Activated T-helper 1 cell treated with Interleukin-2 at 50 U/mL for 16 hours (primary cell): ENCODE measurements at regions not wholly inside any gene's neighbourhood (a gene's known extent, or its start where the extent isn't known, plus 50 kb on each side); places are given as distances from the start of the nearest gene placed in this dataset.

Experiments used
- DNase-seq: peaks from one replicate; pipeline ENCODE4 v3.0.0-alpha.2; 2020; ENCODE audit warnings: low read depth

DNA sequence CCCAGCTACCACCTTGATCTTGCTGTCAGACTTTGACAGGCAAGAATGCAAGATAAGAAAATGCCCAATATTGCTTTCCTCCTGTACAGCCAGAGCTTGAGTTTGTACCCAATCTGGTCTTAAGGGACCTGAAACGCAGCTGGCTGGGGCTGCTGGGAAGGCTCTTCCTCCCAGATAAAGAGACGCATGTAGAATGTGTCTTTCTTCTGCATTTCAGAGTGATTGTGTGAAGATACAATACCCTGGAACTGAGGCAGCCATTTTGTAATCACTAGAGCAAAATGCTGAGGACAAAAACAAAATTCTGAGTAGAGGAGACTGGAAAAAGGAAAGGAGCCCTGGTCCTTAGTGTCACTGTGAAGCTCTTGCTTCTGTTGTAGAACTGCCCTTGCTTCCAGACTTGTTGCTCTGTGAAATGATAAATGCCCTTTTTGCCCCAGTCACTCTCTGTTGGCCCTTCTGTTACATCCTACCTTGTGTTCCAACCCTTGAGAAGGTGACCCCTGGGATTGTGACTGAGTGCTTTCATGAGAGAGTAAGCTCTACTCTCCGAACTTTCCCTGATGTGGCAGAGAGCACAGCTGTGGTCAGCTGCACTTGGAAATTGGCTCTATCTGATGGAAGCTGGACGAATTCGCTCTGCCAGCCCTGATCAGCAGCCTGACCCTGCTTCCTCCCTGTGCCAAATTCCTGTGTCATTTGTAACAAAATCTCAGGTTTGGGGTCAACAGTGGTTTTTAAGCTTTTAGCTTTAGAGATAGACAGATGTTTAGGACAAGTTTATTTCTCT is 137.4 kb upstream of the RBMS1 start:
- no peak for DNase-seq

DNA sequence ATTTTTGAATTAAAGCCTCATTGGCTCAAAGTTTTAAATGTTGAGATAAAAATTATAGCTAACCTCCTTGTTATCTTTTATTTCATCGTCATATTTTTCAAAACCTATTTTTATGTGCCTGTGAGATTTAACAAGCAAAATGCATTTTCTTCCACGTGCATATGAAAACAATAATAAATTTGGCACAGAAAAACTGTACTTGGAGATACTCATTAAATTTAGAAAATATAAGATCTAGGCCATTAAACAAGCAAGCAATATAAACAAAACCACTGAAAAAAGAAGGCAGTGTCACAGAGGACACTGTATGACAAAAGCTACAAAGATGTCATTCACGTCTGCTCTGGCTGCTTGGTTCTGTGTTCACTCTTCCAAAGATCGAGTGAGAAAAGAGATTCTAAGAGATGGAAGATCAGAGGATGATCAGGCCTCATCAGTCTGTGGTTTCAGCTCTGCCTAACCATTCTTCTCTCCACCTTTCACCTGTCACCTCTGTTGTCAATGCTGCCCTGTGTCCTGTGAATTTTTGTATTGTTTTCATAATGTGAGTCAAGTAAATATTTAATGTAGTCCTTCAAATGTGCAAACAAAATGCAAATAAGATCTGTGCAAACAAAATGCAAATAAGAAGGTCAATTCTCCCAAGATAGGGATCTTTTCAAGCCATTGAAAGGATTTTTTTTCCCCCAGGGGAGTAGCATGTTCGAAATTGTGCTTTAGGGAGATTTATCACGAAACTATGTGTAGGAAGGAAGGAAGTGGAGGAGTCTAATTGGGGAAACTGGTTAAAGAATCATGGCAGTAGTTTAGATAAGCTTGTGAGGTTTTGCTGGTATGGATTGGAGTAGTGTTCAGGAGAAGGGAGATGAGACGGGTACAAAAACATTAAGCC is 138.7 kb upstream of the RBMS1 start:
- no peak for DNase-seq

DNA sequence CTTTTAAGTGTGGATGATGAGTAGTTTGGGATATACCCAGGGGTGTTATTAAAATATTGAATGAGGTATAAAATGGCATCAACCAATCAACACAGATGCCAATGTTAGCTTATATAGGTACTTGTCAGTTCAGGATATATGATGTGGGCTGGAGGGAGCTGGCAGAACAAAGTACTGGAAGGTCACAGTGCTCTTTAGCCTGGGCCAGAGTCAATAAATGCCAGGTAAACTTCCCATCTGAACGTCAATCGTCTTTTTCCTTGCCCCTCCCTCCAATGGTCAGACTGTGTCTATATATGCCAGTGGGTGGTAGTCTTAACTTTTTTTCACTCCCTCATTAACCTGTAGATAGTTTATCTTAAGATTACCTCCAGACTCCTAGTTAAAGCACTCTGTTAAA is 140.8 kb upstream of the RBMS1 start:
- DNase-seq: no peak

DNA sequence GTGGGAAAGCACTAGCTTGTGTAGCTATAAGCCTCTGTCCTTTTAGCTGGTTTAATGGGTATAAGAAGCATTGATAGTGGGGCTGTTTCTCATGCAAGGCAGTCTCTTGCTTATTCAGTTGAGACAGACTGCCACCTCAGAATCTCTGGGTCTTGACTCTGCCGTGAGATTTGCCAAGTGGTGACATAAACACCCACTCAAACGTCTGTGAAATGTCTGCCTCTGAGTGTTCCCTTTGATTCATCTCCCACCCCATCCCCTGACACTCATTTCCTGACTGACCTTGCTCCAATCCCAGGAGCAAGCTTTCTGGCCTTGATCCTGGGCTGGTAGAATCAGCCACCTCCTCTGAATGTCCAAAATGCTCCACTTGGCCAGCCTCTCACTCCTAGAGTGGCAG is 141.9 kb upstream of the RBMS1 start:
- DNase-seq: no peak

DNA sequence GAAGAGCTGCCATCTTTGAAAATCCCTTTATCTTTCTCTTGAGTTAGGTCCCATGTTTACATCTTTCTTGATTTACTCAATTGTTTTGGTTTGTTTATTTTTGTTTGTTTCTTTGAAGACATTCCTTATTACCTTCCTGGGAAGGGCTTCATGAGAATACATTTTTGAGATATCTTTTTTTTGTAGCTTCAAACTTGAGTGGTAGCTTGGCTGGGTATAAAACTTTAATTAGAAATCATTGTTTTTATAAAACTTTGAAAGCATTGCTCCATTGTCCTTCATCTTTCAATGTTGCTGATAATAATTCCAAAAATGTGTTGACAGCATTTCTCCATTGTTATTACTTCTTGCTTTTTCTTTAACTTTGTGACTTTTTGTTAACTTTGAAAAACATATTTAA is 145.9 kb upstream of the RBMS1 start:
- DNase-seq: no peak

DNA sequence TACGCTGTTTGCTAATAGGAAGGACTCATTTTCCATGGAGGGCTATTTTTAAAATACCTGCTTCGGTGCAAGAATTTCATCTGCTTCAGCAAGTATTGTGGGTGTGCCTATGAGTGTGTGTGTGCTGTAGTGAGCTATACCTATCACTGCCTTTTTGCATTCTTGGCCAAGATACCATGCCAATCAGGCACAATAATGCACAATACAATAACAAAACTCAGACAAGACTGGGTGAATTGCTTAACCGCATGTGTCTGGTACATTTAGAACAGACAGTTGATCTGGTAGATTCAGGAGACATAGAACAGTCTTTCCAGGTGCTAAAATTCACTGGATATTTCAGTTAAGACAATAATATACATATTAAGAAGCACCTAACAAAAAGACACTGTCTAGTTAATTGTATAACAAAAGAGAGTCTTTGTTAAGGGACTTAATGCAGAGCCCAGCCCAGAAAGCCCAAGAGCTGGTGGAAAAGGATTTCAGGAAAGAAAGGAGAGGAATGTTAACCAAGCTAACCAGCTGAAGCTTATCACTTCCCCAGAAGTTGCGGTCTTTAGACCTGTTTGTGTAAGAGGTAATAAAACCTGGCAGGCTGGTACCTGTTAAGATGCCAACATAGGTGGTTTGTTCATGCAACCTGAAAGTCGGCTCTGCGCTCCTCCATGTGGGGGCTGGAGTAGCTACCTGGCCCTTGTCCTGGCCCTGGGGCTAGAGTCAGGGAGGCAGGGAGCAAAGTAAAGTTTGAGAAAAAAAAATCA is 153.3 kb upstream of the RBMS1 start:
- DNase-seq: no peak

DNA sequence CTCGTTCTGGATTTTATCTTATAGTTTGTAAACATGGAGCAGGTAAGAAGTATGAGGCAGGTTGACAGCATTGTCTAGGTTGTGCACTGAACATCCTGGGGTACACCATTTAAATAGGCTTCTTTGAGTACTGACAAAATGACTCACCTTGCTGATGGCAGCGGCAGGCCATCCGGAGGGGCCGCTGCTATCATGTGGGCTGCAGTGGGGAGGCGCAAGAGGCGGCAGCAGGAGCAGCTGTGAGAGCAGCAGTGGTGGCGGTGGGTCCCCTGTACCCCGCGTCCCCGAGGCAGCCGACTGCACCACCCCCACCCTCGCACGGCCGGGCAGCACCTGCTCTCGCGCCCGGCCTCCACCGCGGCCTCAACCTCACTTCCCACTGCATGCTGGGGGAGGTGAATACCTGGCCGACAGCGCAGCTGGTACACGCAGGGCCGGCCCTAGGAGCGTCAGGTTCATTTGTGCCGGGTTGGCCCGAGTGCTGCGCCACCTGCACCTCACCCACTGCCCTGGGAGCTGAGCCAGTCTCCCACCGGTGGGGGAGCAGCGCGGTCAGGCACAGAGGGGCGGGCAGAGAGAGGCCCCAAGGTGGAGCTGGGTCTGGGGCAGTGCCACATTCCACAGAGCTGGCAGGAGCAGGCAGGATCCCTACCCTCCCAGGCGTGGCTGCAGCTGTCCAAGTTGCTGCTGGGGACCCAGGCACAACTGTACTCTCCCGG is 154.5 kb upstream of the RBMS1 start:
- no peak for DNase-seq

DNA sequence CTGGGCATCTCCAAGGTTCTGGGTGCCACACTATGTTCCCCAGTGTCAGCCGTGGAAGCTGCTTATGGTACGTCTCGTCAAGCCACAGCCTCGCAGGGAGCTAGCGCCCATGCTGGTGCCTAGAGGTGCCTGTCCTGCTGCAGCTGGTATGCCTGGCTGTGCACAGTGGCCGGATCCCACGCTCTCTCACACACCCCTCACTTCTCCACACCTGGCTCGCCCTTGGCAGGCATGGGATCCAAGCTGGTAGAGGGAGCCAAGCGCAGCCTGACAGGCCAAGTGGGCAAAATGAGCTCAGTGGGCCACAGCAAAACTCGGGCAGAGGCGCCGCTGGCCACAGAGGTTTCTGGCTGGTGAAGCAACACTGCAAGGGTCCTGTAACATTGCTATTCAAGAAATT is 156.1 kb upstream of the RBMS1 start:
- no peak for DNase-seq

DNA sequence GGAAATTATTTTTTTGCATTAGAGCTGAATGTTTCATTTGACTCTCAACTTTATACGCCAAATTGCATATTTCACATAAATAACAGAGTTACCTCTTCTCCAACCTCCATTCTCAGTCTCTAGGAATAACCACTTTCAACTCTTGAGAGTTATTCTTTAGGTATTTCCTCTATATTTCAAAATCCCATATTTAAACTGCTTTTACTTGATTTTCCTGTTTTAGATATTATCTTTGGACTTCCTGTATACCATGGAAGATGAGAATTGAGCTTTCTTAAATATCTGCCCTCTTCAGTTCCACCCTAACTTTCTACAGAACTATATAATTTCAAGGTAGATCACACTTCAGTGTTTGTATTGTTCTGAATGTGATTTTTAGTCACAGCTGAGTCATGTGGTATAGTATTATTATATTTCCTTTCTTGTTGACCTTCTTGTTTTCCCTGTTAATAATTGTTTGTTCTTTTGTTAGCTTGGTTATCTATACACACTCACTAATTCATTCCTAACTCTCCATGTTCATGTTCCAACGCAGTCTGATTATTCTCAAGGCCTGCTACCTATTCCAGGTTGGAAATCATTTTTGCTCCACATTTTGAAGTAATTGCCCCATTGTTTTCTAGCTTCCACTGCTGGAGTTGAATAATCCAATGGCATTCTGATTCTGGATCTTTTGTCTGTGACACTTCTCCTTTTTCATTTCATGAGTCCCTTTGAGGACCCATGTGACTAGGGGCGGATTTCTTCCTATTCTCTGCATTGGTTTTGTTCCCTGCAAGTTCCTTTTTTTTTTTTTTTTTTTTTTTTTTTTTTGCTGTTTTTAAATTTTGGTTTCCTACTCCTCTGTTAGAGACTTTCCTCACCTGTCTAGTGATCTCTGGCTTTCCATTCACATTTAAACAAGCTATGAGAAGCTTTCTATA is 156.8 kb upstream of the RBMS1 start:
- no peak for DNase-seq

DNA sequence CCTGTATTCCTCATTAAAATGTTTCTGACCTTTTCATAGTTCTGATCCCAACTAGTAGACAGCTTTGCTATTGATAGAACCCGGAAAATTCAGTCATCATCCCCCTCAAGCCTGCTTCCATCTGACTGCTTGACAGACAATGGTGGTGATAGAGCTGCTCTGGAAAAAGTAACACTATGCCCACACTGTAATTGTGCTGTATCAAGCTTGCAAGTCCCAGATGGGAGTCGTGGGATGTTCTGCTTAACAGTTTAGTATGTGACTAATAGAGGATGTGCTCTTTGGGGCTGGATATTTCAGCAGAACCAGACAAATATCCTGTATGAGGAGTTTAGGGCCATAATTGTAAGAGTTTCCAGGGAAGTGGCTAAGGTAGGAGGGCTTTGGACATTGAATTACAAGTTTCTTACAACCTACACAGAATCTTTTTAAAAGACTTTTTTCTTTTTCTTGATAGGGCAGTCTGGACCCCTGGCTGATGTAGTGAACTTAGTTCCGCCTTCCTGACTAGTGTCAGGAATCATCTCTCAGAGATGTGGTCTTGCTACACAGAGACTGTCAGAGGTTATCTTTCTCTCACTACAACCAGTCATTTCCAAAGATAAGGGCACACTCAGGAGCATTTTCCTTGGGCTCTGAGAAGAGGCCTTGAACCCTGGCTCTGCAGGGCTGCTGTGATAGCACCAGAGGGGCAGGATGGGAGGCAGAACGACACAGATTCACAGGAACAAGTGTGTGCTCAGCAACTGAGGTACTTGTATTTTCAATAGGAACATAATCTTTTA is 158.0 kb upstream of the RBMS1 start:
- no peak for DNase-seq

DNA sequence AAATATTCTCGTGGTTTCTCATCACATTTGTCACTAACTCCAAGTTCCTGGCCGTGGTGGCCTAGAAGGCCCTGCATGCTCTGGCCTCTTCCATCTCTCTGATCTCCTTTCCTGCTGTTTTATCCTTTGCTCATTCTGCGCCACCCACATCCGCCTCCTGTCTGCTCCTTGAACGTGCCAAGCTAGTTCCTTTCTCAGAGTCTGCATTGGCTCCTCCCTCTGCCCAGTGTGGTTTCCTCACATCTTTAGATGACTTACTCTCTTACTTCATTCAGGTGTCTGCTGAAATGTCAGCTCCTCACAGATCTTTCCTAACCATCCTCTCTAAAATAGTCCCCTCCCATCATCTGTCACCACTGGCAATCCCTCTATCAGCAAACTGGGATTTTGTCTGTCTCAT is 158.6 kb upstream of the RBMS1 start:
- peak; percentile 41 for DNase-seq

DNA sequence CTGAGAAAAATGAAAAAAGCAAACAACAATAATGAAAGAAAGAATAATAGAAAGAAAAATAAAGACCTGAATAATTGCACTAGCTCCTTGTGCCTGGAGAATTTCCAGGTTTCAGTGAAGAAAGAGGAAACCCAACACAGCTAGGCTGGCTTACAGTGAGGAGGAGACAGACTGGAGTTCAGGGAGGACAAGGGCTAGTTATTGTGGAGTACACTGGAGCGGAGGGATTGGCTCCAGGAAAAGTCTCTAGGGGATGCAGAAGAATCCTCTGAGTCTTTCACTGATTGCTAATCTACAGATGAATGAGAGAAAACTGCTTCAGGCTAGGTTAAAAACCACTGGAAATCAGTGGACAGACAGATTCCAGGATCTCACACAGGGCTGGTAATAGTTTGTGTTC is 163.6 kb upstream of the RBMS1 start:
- DNase-seq: no peak

DNA sequence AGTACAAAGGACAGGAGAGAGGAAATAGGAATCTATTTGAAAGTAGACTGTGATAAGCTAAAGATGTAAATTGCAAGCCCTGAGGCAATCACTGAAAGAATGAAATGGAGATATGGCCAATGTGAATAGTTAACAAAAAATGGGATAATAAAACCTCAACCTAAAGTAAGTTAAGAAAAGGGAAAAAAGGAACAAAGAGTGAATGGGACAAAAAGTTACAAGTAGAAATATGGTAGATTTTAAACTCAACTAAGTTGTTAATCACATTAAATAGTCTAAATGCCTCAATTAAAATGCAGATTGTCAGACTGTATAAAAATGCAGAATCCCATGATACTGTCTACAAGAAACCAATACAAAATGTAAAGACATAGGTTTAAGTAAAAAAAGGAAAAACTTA is 165.2 kb upstream of the RBMS1 start:
- DNase-seq: no peak

DNA sequence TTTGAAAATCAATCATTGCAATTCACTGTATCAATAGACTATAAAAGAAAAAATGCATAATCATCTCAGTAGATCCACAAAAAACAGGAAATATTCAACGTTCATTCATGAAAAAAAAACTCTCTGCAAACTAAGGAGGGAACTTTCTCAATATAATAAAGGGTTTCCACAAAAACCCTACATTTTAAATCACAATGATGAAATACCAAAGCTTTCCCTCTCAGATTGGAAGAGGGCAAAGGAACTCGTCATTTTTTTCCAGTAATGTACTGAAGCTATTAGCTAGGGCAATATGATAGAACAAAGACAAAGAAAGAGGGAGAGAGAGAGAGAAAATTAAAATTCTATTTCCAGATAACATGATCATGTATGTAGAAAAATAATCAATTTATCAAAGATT is 167.1 kb upstream of the RBMS1 start:
- no peak for DNase-seq

DNA sequence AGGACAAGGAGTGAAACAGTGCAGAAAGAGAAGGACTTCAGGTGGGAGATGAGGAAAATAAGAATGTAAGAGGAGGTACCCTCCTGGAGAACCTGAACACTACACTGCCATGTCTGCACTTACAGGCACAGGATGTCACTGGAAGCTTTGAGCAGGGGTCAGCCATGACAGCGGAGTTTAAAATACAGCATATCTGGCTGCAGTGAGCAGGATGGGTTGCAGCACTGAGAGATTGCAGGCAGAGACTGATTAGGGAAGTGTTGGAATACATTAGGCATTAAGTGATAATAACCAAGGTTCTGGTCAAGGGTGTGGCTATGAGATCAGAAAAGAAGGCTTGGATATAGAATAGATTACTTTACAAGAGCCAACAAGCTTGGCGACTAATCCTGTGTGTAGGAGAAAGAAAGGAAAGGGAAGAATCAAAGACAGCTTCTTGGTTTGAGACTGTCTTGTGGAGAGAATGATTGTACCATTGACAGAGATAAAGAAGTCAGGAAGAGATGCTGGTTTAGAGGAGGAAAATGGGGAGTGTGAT is 171.1 kb upstream of the RBMS1 start:
- no peak for DNase-seq

DNA sequence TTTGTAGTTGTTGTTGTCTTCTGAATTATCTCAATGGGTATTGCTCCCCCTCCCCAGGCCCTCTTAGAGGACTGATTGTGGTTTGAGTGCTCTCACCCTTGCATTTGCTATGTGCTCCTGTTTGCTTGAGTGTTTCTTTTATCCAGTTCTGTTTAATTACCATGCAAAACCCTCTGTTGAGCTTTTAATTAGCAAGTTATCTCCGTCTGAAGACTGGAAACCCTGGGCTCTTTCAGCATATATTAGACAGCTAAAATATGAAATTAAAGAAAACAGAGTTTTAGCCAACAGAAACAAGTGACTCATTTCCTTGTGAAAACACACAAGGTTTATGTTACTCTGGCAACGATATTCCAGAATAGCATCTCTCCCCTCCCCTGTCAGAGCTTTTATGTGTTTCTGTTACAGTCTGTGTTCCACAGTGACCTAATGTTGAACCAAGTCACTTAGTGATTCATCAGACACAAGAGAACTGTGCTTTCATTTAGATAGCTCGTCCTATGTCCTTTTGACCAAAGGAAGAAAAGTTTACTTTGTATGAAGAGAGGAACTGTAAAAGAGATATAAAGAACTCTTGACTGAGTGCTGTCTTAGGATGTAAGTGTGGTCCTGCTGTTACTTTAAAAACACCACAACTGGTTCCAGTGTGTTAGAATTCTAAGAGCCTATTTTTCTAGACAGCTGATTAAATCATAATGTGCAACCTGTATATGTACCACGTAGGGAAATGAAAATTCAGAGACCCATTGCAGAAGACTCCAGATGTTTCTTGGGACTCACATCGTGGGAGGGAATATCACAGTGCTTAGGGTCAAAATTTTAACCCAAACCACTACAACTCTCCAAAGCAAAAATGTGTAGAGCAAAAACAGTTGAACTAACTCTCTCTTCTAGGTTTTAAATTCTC is 172.8 kb upstream of the RBMS1 start:
- no peak for DNase-seq

DNA sequence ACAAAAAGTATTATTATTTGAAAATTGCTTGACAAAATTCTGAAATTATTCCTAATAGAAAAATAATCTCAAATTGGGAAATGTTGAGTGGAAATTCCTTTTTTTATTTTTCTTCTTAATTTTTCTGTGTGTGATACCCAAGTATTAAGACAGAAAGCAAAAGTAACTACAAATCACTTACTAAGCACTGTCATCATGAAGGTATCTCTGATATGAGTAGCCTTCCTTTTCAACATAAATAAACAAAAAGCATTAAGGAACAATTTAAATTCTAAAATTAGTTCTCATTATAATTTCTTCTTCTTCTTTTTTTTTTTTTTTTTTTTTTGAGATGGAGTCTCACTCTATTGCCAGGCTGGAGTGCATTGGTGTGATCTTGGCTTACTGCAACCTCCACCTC is 174.2 kb upstream of the RBMS1 start:
- DNase-seq: no peak

DNA sequence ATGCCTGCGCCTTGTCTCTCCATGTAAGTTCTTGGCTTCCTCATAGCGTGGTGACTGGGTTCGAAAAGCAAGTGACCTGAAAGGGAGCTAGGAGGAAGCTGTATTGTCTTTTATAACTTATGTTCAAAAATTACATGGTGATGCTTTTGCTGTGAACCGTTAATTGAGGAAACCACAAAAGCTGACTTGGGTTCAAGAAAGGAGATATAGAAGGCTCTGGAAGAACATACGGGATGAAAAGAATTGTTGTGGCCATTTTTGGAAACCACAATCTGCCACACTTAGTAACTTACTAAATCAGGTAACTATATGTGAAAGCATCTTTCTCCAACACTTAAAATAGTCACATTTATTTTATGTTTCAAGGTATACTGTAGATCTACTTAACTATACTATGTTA is 177.0 kb upstream of the RBMS1 start:
- DNase-seq: no peak

DNA sequence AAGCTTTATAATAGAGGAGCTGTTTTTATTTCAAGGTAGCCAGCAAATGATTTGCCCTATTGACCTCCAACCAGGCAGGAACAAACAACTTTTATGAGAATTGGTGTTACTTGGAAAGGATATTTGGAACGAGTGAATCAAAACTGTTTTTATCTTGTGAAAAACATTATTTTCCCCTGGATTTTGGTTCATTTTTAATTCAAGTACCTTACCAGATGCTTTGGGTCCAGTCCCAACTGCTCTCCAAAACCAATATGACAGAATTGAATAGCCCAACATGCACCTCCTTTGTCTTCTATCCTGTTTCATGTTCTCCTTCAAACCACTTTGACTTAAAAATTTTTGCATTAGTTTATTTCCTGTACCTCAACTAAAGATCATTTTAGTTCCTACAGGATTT is 178.6 kb upstream of the RBMS1 start:
- no peak for DNase-seq
